OCI-LY7 (cell line): ENCODE measurements at regions not wholly inside any gene's neighbourhood (a gene's known extent, or its start where the extent isn't known, plus 50 kb on each side); places are given as distances from the start of the nearest gene placed in this dataset.

Experiments used
- EZH2phosphoT487 ChIP-seq: fragments of 200-600 bp; sonication (generic); IDR thresholded peaks from 2 replicates; pipeline ENCODE4 v1.6.1; 2018; ENCODE audit warnings: low read depth, borderline replicate concordance, mild to moderate bottlenecking, mixed run types, antibody characterized with exemption, low read length, moderate library complexity, mixed read lengths
- TF ChIP-seq, protein P1 (sequence below): fragments of 200-600 bp; sonication (generic); conservative IDR thresholded peaks from 2 replicates; pipeline ENCODE4 v1.5.1; 2014; ENCODE audit warnings: mild to moderate bottlenecking, antibody characterized with exemption, low read length, moderate library complexity, mixed read lengths

DNA sequence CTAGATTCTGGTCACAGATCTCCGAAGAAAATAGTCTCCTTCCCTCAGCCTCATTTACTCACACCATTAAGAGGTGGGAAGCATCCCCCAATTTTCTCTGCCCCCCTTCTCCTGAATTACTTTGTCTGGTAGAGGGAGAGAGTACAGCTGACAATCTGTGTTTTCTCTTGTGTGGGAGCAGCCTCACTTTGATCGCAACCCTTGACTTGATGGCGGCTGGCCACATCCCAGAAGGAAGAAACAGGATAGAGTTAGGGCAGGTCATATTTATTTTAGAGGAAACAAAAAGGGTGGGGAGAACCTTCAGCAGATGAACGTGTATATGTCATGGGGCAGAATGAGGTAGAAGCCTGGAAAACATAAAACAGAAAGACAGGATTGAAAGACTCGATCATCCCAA, 82.4 kb upstream of the FAM171A1 start:
- TF ChIP-seq, protein P1, sequence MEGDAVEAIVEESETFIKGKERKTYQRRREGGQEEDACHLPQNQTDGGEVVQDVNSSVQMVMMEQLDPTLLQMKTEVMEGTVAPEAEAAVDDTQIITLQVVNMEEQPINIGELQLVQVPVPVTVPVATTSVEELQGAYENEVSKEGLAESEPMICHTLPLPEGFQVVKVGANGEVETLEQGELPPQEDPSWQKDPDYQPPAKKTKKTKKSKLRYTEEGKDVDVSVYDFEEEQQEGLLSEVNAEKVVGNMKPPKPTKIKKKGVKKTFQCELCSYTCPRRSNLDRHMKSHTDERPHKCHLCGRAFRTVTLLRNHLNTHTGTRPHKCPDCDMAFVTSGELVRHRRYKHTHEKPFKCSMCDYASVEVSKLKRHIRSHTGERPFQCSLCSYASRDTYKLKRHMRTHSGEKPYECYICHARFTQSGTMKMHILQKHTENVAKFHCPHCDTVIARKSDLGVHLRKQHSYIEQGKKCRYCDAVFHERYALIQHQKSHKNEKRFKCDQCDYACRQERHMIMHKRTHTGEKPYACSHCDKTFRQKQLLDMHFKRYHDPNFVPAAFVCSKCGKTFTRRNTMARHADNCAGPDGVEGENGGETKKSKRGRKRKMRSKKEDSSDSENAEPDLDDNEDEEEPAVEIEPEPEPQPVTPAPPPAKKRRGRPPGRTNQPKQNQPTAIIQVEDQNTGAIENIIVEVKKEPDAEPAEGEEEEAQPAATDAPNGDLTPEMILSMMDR: no peak
- TF ChIP-seq EZH2phosphoT487: no peak
